D721Med (cell line): ENCODE measurements at regions not wholly inside any gene's neighbourhood (a gene's known extent, or its start where the extent isn't known, plus 50 kb on each side); places are given as distances from the start of the nearest gene placed in this dataset.

ENCODE experiments used
- DNase-seq: peaks from one replicate; pipeline ENCODE4 v3.0.0; 2011; ENCODE audit warnings: low spot score; ENCODE audit not compliant: insufficient read length
- FAIRE-seq: peaks from 2 replicates; lab custom pipeline; 2011; peaks lifted over from hg19 to GRCh38; lab: Jason Lieb, UNC
- CTCF ChIP-seq: IDR thresholded peaks from 2 replicates; pipeline ENCODE4 v1.5.1; 2012; ENCODE audit warnings: mild to moderate bottlenecking, control low read depth; ENCODE audit not compliant: insufficient read depth; ENCODE audit errors: missing control alignments

- no peak for TF ChIP-seq CTCF
- DNase-seq (no peak), FAIRE-seq (no peak)
Measured at GRCh38 chr2:221808488-221808887, 236.4 kb upstream of the EPHA4 start.

- no peak for FAIRE-seq
- TF ChIP-seq CTCF = no peak
- DNase-seq = no peak
Measured at GRCh38 chr2:221807706-221808105, 235.6 kb upstream of the EPHA4 start.

GRCh38 chr2:221802089-221802488 lies 230.0 kb upstream of the EPHA4 start:
- DNase-seq = no peak
- FAIRE-seq = no peak
- no peak for TF ChIP-seq CTCF

GRCh38 chr2:221792971-221793521 lies 220.9 kb upstream of the EPHA4 start:
- no peak for TF ChIP-seq CTCF
- no peak for DNase-seq
- no peak for FAIRE-seq

GRCh38 chr2:221791844-221792243 lies 219.7 kb upstream of the EPHA4 start:
- FAIRE-seq = no peak
- no peak for TF ChIP-seq CTCF
- DNase-seq = no peak

GRCh38 chr2:221787561-221787960 lies 215.5 kb upstream of the EPHA4 start:
- DNase-seq = no peak
- no peak for TF ChIP-seq CTCF
- FAIRE-seq = no peak

GRCh38 chr2:221786297-221786926 lies 214.3 kb upstream of the EPHA4 start:
- FAIRE-seq (no peak), DNase-seq (no peak)
- no peak for TF ChIP-seq CTCF
